ENCODE measurements at regions not wholly inside any gene's neighbourhood (a gene's known extent, or its start where the extent isn't known, plus 50 kb on each side); places are given as distances from the start of the nearest gene placed in this dataset.

DNA sequence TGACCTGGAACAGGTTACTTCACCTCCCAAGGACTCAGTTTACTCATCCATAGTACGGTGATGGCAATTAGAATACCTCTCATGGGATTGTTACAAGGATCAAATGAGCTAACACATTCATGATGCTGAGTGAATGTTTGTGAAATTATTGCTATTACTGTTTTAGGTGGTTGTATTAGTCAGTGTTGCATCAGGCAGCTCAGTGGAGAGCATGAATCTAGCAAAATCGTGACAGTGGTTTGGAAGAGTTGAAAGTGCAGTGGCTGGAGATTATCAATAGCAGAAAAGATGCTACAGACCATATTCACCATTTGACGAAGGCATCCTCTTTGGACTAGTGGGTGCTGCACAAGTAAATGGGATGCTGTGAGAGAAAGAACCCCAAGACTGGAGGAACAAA is 50.4 kb upstream of the CTNNBL1 start:
- Histone ChIP-seq H3K4me1 (ENCODE audit: control insufficient read depth in 4 of 4, insufficient read depth in 4 of 4, low read length in 3 of 4) (no peaks in the 10 kb centered on the region), H3K4me3 (ENCODE audit: low read depth in 1 of 3, low read length in 3 of 3) (no peak overlapping the region), H3K36me3 (ENCODE audit: control insufficient read depth in 4 of 4, insufficient read depth in 3 of 4, low read depth in 1 of 4, low read length in 3 of 4) (no peaks in the 10 kb centered on the region), H3K27me3 (ENCODE audit: control insufficient read depth in 4 of 4, insufficient read depth in 4 of 4, low read length in 3 of 4) (peaks cover 0 to 4% (median 0%) of the 10 kb centered on the region in 4 donors), H3K9me3 (ENCODE audit: control insufficient read depth in 4 of 4, low read length in 3 of 4) (no peaks in the 10 kb centered on the region), H3K9ac (ENCODE audit: low read depth in 1 of 2, low read length in 2 of 2) (no peak overlapping the region), H3K27ac (ENCODE audit: low read depth in 1 of 2, low read length in 2 of 2) (no peak overlapping the region)
- no peak for DNase-seq (ENCODE audit: low spot score)
- TF ChIP-seq, protein P1, sequence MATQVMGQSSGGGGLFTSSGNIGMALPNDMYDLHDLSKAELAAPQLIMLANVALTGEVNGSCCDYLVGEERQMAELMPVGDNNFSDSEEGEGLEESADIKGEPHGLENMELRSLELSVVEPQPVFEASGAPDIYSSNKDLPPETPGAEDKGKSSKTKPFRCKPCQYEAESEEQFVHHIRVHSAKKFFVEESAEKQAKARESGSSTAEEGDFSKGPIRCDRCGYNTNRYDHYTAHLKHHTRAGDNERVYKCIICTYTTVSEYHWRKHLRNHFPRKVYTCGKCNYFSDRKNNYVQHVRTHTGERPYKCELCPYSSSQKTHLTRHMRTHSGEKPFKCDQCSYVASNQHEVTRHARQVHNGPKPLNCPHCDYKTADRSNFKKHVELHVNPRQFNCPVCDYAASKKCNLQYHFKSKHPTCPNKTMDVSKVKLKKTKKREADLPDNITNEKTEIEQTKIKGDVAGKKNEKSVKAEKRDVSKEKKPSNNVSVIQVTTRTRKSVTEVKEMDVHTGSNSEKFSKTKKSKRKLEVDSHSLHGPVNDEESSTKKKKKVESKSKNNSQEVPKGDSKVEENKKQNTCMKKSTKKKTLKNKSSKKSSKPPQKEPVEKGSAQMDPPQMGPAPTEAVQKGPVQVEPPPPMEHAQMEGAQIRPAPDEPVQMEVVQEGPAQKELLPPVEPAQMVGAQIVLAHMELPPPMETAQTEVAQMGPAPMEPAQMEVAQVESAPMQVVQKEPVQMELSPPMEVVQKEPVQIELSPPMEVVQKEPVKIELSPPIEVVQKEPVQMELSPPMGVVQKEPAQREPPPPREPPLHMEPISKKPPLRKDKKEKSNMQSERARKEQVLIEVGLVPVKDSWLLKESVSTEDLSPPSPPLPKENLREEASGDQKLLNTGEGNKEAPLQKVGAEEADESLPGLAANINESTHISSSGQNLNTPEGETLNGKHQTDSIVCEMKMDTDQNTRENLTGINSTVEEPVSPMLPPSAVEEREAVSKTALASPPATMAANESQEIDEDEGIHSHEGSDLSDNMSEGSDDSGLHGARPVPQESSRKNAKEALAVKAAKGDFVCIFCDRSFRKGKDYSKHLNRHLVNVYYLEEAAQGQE (IDR thresholded peaks at IDR 0.05), result no peak
- TF ChIP-seq, protein P2, sequence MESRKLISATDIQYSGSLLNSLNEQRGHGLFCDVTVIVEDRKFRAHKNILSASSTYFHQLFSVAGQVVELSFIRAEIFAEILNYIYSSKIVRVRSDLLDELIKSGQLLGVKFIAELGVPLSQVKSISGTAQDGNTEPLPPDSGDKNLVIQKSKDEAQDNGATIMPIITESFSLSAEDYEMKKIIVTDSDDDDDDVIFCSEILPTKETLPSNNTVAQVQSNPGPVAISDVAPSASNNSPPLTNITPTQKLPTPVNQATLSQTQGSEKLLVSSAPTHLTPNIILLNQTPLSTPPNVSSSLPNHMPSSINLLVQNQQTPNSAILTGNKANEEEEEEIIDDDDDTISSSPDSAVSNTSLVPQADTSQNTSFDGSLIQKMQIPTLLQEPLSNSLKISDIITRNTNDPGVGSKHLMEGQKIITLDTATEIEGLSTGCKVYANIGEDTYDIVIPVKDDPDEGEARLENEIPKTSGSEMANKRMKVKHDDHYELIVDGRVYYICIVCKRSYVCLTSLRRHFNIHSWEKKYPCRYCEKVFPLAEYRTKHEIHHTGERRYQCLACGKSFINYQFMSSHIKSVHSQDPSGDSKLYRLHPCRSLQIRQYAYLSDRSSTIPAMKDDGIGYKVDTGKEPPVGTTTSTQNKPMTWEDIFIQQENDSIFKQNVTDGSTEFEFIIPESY (IDR thresholded peaks at IDR 0.05), result no peak
- TF ChIP-seq, protein P3, sequence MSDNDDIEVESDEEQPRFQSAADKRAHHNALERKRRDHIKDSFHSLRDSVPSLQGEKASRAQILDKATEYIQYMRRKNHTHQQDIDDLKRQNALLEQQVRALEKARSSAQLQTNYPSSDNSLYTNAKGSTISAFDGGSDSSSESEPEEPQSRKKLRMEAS (IDR thresholded peaks at IDR 0.05), result no peak
- WGBS, result 70% methylated on average over 3 of the region's 3 CpGs

DNA sequence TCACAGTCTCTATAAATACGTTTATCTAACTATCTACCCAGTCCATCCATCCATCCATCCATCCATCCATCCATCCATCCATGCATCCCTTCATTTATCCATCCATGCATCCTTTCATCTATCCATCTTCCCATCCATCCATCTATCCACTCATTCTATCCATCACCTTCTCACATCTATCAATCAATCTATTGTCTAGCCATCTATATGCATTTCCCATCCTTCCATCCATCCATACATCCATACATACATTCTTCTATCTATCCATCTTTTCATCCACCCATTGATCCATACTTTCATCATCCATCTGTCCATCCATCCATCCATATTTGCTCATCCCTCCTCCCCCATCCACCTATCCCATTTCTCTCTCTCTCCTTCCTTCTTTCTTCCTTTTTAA is 51.6 kb upstream of the CTNNBL1 start:
- H3K4me1 ChIP-seq (ENCODE audit: control insufficient read depth in 4 of 4, insufficient read depth in 4 of 4, low read length in 3 of 4), result no peaks in the 10 kb centered on the region
- H3K4me3 ChIP-seq (ENCODE audit: low read depth in 1 of 3, low read length in 3 of 3), result no peak overlapping the region
- H3K9ac ChIP-seq (ENCODE audit: low read depth in 1 of 2, low read length in 2 of 2), result no peak overlapping the region
- TF ChIP-seq, protein P3 (IDR thresholded peaks at IDR 0.05), result no peak
- H3K27me3 ChIP-seq (ENCODE audit: control insufficient read depth in 4 of 4, insufficient read depth in 4 of 4, low read length in 3 of 4), result peaks cover 0 to 4% (median 0%) of the 10 kb centered on the region in 4 donors
- H3K9me3 ChIP-seq (ENCODE audit: control insufficient read depth in 4 of 4, low read length in 3 of 4), result no peaks in the 10 kb centered on the region
- H3K27ac ChIP-seq (ENCODE audit: low read depth in 1 of 2, low read length in 2 of 2), result no peak overlapping the region
- DNase-seq (ENCODE audit: low spot score), result no peak
- WGBS, result 62% methylated on average over 1 of the region's 1 CpG
- no peaks in the 10 kb centered on the region for H3K36me3 ChIP-seq (ENCODE audit: control insufficient read depth in 4 of 4, insufficient read depth in 3 of 4, low read depth in 1 of 4, low read length in 3 of 4)

DNA sequence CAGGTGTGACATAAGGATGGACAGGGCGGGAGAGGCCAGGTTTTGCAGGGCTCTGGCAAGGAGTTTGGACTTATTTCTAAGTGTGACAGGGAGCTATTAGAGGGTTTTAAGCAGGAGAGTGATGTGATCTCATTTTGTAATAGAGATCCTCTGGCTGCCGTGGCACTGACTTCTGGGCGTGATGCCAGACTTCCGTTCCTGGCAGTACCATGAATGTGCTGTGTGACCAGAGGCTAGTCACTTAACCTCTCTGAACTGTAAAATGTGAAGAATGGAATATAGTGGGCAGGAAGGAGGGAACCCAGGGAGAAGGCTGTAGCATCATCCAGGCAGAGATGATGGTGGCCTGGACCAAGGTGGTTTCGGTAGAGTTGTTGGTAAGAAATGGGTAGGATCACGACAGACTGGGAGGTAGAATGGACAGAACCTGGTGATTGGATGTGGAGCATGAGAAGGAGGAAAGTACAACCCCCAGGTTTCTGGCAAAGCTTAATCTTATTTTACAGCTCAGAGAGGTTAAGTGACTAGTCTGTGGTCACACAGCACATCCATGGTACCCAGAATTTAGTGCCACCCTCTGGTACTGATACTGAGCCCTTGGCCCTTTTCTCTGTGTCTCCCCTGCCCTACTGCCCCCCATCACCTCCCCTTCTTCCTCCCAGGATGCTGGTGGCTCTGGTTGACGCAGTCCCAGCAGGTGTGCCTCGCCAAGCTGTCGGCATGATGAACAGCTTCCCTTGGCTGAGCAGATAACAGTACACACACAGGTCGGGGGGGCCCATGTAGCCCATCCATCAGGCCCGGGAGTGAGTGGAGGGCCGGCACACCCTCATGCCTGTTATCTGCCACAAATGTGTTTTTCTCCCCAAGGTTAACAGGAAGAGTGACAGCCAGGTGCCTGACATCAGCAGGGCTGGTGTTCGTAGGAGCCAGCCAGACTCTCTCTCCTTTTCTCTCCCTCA is 52.9 kb upstream of the CTNNBL1 start:
- Histone ChIP-seq H3K4me1 (ENCODE audit: control insufficient read depth in 4 of 4, insufficient read depth in 4 of 4, low read length in 3 of 4) (no peaks in the 10 kb centered on the region), H3K27ac (ENCODE audit: low read depth in 1 of 2, low read length in 2 of 2) (no peak overlapping the region), H3K4me3 (ENCODE audit: low read depth in 1 of 3, low read length in 3 of 3) (no peak overlapping the region), H3K27me3 (ENCODE audit: control insufficient read depth in 4 of 4, insufficient read depth in 4 of 4, low read length in 3 of 4) (peaks cover 0 to 4% (median 0%) of the 10 kb centered on the region in 4 donors), H3K36me3 (ENCODE audit: control insufficient read depth in 4 of 4, insufficient read depth in 3 of 4, low read depth in 1 of 4, low read length in 3 of 4) (no peaks in the 10 kb centered on the region), H3K9me3 (ENCODE audit: control insufficient read depth in 4 of 4, low read length in 3 of 4) (no peaks in the 10 kb centered on the region), H3K9ac (ENCODE audit: low read depth in 1 of 2, low read length in 2 of 2) (no peak overlapping the region)
- DNase-seq (ENCODE audit: low spot score), result no peak
- WGBS, result 41% methylated on average over 13 of the region's 13 CpGs
- TF ChIP-seq FOXA2 (IDR thresholded peaks at IDR 0.05) (no peak), NR2F2 (IDR thresholded peaks at IDR 0.05) (peak; percentile 82)

Data from liver (tissue), 7 donors.